NCI-H446 treated with DMSO at 0.1 percent for 48 hours (cell line): ENCODE measurements at regions not wholly inside any gene's neighbourhood (a gene's known extent, or its start where the extent isn't known, plus 50 kb on each side); places are given as distances from the start of the nearest gene placed in this dataset.
A peak's percentile ranks its signal among the peaks of the same experiment; 100 is the strongest.
"Not testable (repeated sequence)": the region's sequence is repeated elsewhere in the genome, so short reads cannot be mapped to it uniquely, and the experiment has no call there.

Experiments
- DNase-seq: peaks from one replicate; lab custom pipeline; 2025; lab: John Stamatoyannopoulos, UW

DNA sequence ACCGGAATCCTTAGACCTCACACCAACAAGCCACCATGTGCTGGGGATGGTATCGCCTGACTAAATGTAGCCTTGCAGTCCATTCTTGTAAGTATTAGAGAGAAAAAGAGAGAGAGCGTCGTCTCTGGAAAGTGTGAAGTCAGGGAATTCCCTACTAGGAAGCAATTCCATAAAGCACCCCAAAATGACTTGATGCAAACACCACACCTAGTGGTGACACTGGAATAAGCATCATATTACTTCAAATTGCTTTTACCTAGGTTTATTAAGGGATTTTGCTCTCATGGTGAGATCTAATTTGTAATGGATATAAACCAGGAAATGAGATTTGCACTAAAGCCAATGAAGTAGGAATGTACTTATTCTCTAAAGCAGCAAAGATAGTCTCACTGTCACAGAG is 111.4 kb upstream of the METTL9 start:
- not testable (repeated sequence) for DNase-seq

DNA sequence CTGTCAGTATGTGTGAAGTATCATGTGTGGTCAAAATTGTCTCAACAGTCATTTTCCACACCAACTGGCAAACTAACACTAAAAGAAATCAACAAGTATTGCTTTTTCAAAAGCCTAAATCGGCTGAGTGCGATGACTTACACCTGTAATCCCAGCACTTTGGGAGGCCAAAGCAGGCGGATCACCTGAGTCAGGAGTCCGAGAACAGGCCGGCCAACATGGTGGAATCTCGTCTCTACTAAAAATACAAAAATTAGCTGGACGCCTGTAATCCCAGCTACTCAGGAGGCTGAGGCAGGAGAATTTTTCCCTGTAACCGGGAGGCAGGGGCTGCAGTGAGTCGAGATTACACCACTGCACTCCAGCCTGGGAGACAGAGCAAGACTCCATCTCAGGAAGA is 100.3 kb upstream of the METTL9 start:
- not testable (repeated sequence) for DNase-seq

DNA sequence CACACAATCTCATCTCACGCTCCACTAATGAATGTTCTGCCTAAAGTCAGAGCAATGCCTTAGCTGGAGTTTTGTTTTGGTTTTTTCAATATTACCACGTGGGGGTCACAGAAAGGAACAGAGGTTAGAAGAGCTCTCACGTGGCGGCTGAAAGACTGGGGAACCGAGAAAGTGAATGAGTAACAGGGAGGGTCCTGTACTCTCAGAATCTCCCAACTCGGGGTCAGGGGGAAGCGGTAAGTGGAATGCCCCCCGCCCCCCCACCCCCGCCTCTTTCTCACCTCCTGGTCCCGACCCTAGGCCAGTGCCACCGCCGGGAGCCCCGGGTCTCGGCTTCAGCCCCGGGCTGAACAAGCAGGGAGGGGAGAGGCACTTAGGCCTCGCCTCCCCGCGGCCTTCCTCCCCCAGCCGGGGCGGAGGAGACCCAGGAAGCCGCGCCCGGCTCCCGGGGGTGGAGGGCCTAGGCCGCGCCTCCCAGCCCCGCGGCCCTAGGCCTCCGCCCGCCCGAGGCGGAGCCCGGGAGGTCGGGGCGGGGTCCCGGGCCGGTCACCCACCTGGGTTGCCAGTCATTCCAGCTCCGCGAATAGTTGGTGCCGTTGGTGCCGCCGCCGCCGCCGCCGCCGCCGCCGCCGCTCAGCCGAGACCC is 98.0 kb upstream of the METTL9 start:
- not testable (repeated sequence) for DNase-seq

DNA sequence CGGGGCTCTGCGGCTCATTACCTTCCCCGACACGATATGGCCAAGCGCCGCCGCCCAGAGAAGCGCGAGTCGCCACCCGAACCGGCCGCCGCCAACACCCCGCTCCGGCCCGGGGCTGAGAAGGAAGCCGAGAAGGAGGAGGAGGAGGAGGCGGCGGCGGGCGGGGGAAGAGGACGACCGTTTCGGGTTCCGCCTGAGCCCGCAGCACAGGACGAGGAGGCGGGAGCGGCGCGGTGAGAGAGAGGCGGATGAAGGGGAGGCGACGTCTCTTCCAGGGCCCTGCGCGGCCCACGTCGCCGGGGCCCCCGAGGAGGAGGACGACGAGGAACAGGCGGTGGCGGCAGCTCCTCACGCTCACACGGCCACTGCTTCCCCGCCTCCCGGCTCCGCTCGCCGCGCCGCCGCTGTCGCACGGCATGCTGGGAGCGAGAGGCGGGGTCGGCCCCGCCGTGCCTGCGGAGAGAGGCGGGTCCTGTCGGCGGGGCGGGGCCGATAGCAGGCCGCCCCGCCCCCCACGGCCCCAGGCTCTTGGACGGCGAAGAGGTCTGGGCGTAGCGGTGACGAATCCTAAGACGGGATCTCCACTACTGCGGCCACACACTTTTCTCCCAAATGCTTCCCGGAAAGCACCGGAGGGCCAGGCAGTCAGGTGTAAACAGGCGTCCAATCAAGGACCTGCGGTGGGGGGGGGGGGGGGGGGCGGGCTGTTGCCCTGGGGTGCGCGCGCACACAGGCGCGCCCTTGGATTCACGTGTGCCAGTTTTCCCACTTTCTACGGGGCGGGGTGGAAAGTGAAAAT is 97.3 kb upstream of the METTL9 start:
- DNase-seq = peak; percentile 33

DNA sequence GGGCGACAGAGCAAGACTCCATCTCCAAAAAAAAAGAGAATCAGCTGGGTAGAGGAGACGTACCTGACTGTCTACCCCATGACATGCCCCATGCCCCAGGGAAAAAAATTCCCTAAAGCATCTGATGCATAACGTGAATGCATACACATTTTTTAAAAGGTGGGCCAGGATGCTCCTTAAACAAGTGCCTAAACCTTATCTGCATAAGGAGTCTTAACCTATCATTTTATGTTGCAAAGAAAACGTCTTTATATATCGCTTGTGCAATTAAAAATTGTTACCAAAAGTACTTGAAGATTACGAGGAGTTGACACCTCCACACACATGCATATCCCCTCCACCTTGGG is 95.8 kb upstream of the METTL9 start:
- DNase-seq = not testable (repeated sequence)

DNA sequence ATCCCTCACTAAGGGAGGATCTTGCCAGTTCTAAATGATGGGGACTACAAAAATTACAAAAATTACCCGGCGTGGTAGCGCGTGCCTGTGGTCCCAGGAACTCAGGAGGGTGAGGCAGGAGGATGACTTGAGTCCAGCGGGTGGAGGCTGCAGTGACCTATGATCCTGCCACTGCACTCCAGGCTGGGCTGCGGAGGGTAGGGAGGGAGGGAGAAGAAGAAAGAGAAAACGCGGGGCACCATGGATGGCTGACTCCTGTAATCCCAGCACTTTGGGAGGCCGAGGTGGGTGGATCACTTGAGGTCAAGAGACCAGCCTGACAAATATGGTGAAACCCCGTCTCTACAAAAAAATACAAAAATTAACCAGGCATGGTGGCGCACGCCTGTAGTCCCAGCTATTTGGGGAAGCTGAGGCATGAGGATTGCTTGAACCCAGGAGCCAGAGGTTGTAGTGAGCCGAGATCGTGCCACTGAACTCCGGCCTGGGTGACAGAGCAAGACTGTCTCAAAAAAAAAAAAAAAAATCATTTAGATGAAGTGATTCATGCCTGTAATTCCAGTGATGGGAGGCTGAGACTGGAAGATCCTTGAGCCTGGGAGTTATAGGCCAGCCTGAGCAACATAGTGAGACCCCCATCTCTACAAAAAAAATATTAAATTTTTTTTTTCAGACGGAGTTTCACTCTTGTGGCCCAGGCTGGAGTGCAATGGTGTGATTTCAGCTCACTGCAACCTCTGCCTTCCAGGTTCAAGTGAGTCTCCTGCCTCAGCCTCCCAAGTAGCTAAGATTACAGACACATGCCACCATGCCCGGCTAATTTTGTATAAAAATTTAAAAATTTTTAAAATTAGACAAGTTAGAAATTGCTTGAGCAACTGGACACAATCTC is 95.2 kb upstream of the METTL9 start:
- not testable (repeated sequence) for DNase-seq

DNA sequence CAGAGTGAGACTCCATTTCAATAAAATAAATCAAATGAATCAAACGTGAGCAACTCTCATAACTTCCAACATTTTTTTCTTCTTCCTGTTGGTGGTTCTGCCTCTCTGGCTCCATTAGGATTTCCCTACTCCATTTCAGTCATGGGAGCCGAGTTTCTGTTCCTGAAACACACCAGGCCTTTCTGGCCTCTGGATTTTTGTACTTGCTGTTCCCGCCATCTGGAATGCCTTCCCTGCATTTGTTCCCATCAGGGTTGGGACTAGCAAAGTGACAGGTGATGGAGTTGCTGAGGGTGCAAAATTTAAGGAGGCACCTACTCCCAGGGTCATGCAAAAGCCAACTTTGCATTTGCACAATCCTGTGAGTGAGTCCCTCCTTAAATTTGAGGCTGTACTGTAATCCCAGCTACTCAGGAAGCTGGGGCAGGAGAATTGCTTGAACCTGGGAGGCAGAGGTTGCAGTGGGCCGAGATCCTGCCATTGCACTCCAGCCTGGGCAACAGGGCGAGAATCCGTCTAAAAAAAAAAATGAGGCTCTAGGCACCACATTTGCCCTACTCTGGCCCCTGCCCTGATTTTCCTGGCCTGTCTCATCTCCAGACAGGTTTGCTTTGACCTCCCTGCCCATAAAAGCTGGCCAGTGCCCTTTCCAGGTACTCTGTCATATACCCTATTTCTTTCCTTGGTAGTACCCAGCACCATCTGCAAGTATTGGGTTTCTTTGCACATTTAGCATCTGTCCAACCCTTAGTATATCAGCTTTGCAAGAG is 93.4 kb upstream of the METTL9 start:
- not testable (repeated sequence) for DNase-seq

DNA sequence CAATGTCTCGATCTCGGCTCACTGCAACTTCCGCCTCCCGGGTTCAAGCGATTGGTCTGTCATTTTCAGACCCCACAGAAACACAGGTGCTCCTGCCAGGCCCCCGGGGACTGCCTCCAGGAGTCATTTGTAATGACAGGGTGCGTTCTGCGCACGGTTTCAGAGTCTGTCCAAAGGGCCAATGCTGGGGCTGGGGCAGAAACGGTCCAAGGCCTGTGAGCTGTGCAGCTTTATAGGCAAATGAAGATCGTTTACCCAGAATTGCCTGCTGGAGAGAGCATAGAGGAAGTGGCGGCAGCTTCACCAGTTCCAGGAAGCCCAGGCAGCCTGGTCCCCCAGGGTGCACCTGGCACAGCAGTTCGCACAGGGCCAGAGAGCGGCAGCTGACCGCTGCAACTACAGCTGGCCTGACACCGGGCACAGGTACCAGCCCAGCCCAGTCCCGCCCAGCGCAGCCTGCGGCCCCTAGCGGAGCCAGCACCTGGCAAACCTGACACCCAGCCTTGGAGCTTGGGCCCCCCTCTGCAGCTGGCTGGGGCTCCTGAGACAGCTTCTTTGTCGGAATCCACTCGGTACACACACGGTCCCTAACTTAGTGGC is 92.4 kb upstream of the METTL9 start:
- not testable (repeated sequence) for DNase-seq

DNA sequence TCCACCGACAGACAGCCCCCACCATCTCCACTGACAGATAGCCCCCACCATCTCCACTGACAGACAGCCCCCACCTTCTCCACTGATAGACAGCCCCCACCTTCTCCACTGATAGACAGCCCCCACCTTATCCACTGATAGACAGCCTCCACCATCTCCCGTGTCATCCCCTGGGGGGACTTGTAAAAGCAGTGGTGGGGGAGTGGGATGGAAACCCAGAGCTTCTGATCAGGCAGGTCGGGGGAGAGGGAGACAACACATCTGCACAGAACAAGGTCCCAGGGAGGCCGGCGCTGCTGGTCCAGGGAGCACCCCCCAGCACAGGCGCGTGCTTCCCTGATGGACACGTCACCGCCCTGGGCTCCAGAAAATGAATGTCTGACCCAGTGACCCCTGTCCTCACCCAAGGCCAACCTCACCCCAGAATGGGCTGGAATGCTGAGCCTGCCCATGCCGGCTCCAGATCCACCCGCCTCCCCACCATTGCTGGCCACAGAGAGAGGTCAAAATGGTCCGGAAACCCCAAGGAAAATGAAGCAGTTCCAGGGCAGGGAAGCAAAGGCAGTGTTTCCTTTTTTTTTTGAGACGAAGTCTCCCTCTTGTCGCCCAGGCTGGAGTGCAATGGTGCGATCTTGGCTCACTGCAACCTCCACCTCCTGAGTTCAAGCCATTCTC is 91.6 kb upstream of the METTL9 start:
- DNase-seq = not testable (repeated sequence)

DNA sequence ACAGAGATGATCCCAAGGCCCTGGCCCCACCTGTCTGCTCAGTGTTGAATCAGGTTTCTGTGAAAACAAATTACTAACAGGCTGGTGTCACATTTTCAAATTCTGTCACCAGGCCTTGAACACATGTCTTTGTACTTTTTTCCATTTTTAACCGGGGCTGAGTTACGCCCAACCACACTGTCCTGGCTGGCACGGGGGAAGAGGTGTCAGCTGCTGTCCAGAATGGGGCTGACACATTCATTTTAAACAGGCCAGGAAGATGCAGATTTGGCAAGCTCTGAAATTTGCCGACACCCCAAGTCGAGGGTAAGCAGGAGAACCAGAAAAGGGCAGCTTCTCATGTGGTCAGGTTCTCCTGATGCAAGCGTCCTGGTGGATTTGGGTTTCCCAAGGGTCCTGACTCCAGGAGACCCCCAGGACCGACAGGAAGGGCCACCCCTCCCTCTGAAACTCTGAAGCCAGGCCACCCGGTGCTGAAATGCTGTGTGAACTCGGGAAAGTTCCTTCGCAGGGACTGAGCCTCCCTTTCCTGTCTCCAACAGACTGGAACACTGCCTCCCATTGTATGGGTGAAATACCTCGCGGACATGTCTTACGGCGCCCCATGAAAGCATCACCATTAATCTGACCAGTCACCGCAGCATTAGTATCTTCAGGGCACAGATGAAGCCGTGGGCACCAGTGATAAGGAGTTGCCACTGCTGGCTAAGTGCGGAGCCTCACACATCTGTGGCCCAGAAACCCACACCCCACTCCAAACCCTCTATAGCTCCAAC is 90.5 kb upstream of the METTL9 start:
- DNase-seq = not testable (repeated sequence)

DNA sequence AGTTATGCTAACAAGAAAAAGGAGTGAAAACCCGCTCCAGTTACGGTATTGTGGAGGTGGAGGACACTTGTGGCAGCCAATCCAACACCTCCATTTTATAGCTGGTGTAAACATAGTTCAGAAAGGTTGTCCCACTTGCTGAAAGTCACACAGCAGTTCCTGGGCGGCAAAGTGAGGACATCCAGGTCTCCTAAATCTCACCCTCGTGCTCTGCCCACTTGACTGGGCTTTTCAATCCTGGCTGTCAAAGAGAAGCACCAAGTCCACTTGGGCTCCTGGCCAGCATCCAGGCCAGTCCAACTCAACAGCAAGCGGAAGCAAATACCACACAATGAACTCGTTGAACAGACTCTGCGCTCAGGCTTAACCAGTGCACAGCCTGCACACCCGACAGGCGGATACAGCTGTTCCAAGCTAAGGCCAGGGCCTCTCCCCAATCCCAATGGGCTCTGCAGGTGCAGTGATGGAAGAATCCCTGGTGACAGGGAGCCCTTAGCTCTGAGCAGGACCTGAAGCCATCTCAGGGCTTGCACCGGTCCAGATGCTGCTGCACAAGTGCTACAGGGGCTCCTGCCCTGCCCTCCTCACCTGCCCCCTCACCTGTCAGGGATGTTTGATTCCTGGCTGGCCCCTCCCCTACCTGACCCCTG is 89.8 kb upstream of the METTL9 start:
- DNase-seq = not testable (repeated sequence)

DNA sequence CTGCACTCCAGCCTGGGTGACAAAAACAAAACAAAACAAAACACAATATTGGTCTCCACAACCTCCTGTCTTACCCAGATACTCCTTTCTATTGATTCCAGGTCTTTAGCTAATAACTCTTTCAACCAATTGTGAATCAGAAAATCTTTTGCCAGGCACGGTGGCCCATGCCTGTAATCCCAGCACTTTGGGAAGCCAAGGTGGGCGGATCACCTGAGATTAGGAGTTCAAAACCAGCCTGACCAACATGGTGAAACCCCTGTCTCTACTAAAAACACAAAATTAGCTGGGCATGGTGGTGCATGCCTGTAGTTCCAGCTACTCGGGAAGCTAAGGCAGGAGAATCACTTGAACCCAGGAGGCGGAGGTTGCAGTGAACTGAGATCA is 88.5 kb upstream of the METTL9 start:
- not testable (repeated sequence) for DNase-seq

DNA sequence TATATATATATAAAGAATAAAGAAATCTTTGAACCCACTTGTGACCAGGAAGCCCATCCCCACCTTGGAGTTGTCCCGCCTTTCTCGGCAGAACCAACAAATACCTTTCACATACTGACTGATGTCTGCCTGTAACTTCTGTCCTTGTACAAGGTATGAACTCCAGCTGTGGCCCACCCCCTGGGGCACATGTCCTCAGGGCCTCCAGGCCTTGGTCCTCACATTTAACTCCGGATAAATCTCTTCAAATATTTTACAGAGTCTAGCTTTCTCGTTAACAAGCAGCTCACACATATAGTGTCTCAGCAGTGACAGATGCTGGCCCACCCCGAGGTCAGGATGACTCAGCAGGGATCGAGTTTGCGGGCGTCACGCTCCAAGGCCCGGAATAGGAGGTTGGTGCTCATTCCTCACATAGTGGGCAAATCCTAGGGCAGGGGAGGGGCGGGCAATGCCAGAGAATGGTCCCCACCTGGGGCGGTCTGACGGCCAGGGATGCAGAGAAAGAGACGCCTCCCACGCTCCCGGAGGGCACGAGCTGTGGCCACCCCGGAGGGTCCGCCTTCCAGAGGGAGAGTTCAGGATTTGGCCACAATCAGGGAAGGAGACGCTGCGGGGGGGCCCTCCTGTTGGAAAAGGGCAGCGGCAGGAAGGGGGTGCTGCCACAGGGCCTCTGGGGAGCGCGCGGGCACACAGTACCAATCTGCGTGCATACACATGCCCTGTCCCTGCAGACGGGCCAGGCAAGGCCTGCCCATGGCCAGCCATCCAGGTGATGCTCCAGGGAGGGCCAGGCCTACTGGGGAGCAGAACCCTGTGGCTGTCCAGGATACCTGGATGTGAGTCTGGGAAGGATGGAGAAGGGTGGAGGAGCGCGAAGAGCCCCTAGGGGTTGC is 87.8 kb upstream of the METTL9 start:
- not testable (repeated sequence) for DNase-seq

DNA sequence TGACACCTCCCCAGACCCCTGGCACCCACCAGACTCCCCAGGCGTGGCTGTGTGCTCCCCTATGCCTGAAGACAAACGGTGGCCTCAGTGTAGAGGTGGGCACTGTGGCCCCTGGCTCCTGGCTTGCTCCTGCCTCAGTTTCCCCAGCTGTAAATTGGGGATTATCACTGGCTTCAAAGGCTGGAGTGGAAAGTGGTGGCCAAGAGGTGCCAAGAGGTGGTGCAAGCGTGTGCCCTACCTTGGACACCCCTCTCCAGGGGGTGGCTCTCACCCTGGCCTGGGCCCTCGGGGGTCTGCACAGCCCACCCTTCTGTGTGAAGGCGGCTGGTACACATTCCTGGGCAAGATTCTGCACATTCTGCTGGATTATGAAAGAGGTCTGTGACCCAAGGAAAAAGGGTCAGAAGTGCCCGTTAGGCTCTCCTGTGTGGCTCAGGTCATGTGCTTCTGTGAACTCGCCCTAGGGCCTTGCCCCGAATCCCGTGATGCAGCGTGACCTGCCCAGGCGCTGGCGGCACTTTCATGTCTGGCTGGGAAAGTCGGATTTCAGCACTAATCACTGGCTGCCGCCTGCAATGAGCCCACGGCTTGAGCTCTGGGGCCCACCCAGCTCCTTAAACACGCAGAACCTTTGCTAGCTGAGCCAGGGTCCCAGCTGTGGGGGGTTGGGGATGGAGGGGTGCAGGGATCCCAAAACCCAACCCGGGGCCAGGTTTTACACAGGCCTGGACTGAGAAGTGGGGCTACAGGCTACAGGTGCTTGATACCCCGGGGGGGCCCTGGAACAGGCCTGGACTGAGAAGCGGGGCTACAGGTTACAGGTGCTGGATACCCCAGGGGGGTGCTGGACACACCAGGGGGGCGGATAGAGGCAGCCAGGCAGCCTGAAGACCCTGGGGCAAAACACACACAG is 86.8 kb upstream of the METTL9 start:
- not testable (repeated sequence) for DNase-seq

DNA sequence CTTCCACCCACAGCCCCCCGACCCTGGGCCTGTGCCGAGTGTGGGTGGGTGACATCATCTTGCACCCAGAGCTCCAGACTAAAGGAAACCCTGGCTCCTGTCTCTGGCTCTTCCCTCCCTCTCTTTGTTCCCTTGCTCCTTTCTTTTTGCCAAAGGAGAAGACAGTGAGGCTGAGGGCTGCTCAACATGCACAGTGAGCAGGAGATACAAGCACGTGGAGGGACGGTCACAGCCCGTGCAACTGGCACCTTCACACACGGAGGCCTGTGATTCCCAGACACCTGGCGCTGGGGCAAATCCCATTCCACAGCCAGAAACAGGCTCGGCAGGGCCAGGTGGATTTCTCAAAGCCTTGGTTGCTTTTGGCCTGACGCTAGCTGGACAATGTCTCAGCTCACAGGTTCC is 86.0 kb upstream of the METTL9 start:
- DNase-seq = not testable (repeated sequence)

DNA sequence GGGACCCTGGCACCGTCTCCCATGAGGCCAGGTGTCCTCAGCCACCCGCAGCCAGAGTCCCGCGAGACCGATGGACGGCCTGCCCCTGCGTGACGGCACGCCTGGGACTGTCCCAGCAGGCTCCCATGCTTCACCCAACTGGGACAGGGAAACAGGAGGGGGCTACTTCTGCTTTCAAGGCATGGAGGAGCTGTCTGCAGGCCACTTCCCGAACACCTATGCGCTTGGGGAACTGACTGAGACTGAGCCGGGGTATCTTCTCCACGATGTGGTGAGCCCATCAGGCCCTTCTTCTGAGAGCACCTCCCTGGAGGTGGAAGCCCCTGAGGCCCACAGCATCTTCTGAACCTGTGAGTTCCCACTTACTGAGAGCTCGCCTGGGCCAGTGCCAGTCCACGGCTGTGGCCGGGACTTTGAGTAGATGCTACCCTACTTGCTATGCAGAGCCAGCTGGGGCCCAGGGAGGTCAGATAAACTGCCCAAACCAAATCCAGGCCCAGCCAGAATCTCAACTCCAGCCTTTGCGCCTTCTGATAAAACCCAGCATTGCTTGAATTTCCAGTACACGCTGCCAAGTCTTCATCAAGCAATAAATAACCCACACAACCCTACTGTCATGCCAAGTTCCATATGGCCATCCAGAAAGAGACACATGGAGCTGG is 85.4 kb upstream of the METTL9 start:
- DNase-seq = peak; percentile 67

DNA sequence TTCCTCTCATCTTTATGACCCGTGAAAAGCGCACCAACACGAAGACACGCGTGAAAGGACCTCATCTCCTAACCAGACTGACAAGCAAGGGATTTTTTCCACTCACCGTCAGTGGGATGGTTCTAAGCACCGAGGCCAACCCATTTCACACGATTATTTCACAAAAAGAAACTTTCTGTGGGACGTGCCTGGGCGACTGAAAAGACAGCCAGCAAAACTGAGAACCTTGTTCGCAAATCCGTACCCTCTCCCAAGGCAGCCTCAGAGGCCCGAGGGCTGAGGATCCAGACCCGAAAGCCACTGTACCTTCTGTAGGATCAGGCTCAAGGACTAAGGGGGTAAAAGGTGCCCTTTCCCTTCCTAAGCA is 84.9 kb upstream of the METTL9 start:
- not testable (repeated sequence) for DNase-seq
